HEK293 (cell line): ENCODE measurements at regions not wholly inside any gene's neighbourhood (a gene's known extent, or its start where the extent isn't known, plus 50 kb on each side); places are given as distances from the start of the nearest gene placed in this dataset.

ENCODE experiments used
- CTCF ChIA-PET: fragments of 350-600 bp; formaldehyde crosslinking; extraction: SDS; loops from one replicate; lab custom pipeline; 2021; ENCODE audit warnings: antibody characterized with exemption; lab: Yijun Ruan, JAX
- POLR2A ChIA-PET: fragments of 300-600 bp; formaldehyde crosslinking; extraction: SDS; loops from one replicate; lab custom pipeline; 2020; ENCODE audit warnings: antibody characterized with exemption, inconsistent platforms; lab: Yijun Ruan, JAX
- H3K27ac ChIP-seq: fragments of 200-500 bp; sonication (Bioruptor generic); 2 replicates; pipeline ENCODE4 v1.5.1; 2014; ENCODE audit warnings: low read depth, low read length, control low read depth, inconsistent platforms; ENCODE audit errors: extremely low read depth
- H3K36me3 ChIP-seq, 2 experiments: fragments of 200-500 bp in 1 of 2; sonication (Bioruptor generic) in 1 of 2; 1 replicate in 1 of 2; 2 replicates in 1 of 2; pipeline ENCODE4 v1.5.1; 2014 to 2017; ENCODE audit warnings: inconsistent platforms in 2 of 2, low read length in 2 of 2; ENCODE audit not compliant: control insufficient read depth in 2 of 2, insufficient read depth in 1 of 2
- H3K4me1 ChIP-seq: fragments of 200-500 bp; sonication (Bioruptor generic); 2 replicates; pipeline ENCODE4 v1.5.1; 2014; ENCODE audit warnings: mild to moderate bottlenecking, low read length, inconsistent platforms; ENCODE audit not compliant: control insufficient read depth, insufficient read depth
- H3K4me3 ChIP-seq: 2 replicates; pipeline ENCODE4 v1.5.1; 2011; ENCODE audit warnings: low read depth, mild to moderate bottlenecking, control low read depth, low read length, moderate library complexity
- H3K9me3 ChIP-seq: fragments of 200-500 bp; sonication (Bioruptor generic); 2 replicates; pipeline ENCODE4 v1.5.1; 2014; ENCODE audit warnings: low read depth, low read length, inconsistent platforms; ENCODE audit not compliant: control insufficient read depth, insufficient read depth
- EGR2 ChIP-seq: fragments of 450-650 bp; formaldehyde crosslinking; IDR thresholded peaks from 2 replicates; pipeline ENCODE4 v1.5.1; 2016; ENCODE audit warnings: low read depth, missing biosample characterization, missing genetic modification characterization
- HOXD13 ChIP-seq: sonication (generic); formaldehyde crosslinking; IDR thresholded peaks from 2 replicates; pipeline ENCODE4 v1.8.0; 2022; ENCODE audit warnings: missing genetic modification reagents, borderline replicate concordance
- KLF10 ChIP-seq: fragments of 450-650 bp; IDR thresholded peaks from 2 replicates; pipeline ENCODE4 v1.5.1; 2018; ENCODE audit warnings: missing biosample characterization, mild to moderate bottlenecking, missing genetic modification characterization
- KLF17 ChIP-seq: fragments of 450-650 bp; formaldehyde crosslinking; IDR thresholded peaks from 2 replicates; pipeline ENCODE4 v1.5.1; 2016; ENCODE audit warnings: missing biosample characterization, missing genetic modification characterization
- KLF9 ChIP-seq: fragments of 450-650 bp; formaldehyde crosslinking; IDR thresholded peaks from 2 replicates; pipeline ENCODE4 v1.5.1; 2016; ENCODE audit warnings: missing biosample characterization, missing genetic modification characterization, low read depth
- MZF1 ChIP-seq: fragments of 450-650 bp; formaldehyde crosslinking; IDR thresholded peaks from 2 replicates; pipeline ENCODE4 v1.5.1; 2017; ENCODE audit warnings: missing biosample characterization, missing genetic modification characterization, borderline replicate concordance
- RBAK ChIP-seq: fragments of 450-650 bp; formaldehyde crosslinking; IDR thresholded peaks from 2 replicates; pipeline ENCODE4 v1.5.1; 2016; ENCODE audit warnings: missing biosample characterization, missing genetic modification characterization
- SCRT1 ChIP-seq: fragments of 450-650 bp; formaldehyde crosslinking; IDR thresholded peaks from 2 replicates; pipeline ENCODE4 v1.5.1; 2016; ENCODE audit warnings: missing biosample characterization, missing genetic modification characterization, borderline replicate concordance
- SETDB1 ChIP-seq: IDR thresholded peaks from one replicate; pipeline ENCODE4 v1.6.1; 2017; ENCODE audit warnings: mild to moderate bottlenecking, low read length, moderate library complexity, mixed read lengths; ENCODE audit not compliant: insufficient read length
- SP2 ChIP-seq: fragments of 450-650 bp; formaldehyde crosslinking; IDR thresholded peaks from 2 replicates; pipeline ENCODE4 v1.5.1; 2016; ENCODE audit warnings: missing biosample characterization, missing genetic modification characterization
- WT1 ChIP-seq: fragments of 450-650 bp; formaldehyde crosslinking; IDR thresholded peaks from 2 replicates; pipeline ENCODE4 v1.5.1; 2016; ENCODE audit warnings: missing biosample characterization, missing genetic modification characterization
- YY1 ChIP-seq: fragments of 450-650 bp; formaldehyde crosslinking; IDR thresholded peaks from 2 replicates; pipeline ENCODE4 v1.5.1; 2018; ENCODE audit warnings: missing biosample characterization, missing genetic modification characterization
- ZBTB48 ChIP-seq: fragments of 450-650 bp; formaldehyde crosslinking; IDR thresholded peaks from 2 replicates; pipeline ENCODE4 v1.5.1; 2016; ENCODE audit warnings: missing biosample characterization, missing genetic modification characterization
- ZBTB6 ChIP-seq: fragments of 450-650 bp; formaldehyde crosslinking; IDR thresholded peaks from 2 replicates; pipeline ENCODE4 v1.5.1; 2017; ENCODE audit warnings: missing biosample characterization, missing genetic modification characterization
- ZNF121 ChIP-seq: fragments of 450-650 bp; formaldehyde crosslinking; IDR thresholded peaks from 2 replicates; pipeline ENCODE4 v1.5.1; 2016; ENCODE audit warnings: missing biosample characterization, missing genetic modification characterization
- ZNF132 ChIP-seq: fragments of 450-650 bp; formaldehyde crosslinking; IDR thresholded peaks from 2 replicates; pipeline ENCODE4 v1.5.1; 2017; ENCODE audit warnings: missing biosample characterization, missing genetic modification characterization, borderline replicate concordance
- ZNF174 ChIP-seq: fragments of 450-650 bp; formaldehyde crosslinking; IDR thresholded peaks from 2 replicates; pipeline ENCODE4 v1.5.0; 2017; ENCODE audit warnings: missing biosample characterization, mild to moderate bottlenecking, missing genetic modification characterization
- ZNF184 ChIP-seq: fragments of 450-650 bp; IDR thresholded peaks from 2 replicates; pipeline ENCODE4 v1.5.1; 2018; ENCODE audit warnings: missing biosample characterization, mild to moderate bottlenecking, missing genetic modification characterization
- ZNF202 ChIP-seq: fragments of 450-650 bp; formaldehyde crosslinking; IDR thresholded peaks from 2 replicates; pipeline ENCODE4 v1.5.1; 2016; ENCODE audit warnings: missing biosample characterization, missing genetic modification characterization, borderline replicate concordance
- ZNF324 ChIP-seq: fragments of 450-650 bp; formaldehyde crosslinking; IDR thresholded peaks from 2 replicates; pipeline ENCODE4 v1.5.1; 2016; ENCODE audit warnings: missing biosample characterization, missing genetic modification characterization
- ZNF350 ChIP-seq: fragments of 450-650 bp; formaldehyde crosslinking; IDR thresholded peaks from 2 replicates; pipeline ENCODE4 v1.5.0; 2017; ENCODE audit warnings: missing biosample characterization, mild to moderate bottlenecking, missing genetic modification characterization
- ZNF404 ChIP-seq: fragments of 450-650 bp; formaldehyde crosslinking; IDR thresholded peaks from 2 replicates; pipeline ENCODE4 v1.5.1; 2017; ENCODE audit warnings: missing biosample characterization, missing genetic modification characterization
- ZNF544 ChIP-seq: fragments of 450-650 bp; formaldehyde crosslinking; IDR thresholded peaks from 2 replicates; pipeline ENCODE4 v1.5.0; 2017; ENCODE audit warnings: missing biosample characterization, missing genetic modification characterization
- ZNF560 ChIP-seq: fragments of 450-650 bp; formaldehyde crosslinking; IDR thresholded peaks from 2 replicates; pipeline ENCODE4 v1.5.1; 2017; ENCODE audit warnings: missing biosample characterization, missing genetic modification characterization, borderline replicate concordance
- ZNF561 ChIP-seq: fragments of 450-650 bp; IDR thresholded peaks from 2 replicates; pipeline ENCODE4 v1.5.1; 2018; ENCODE audit warnings: missing biosample characterization, missing genetic modification characterization, borderline replicate concordance
- ZNF596 ChIP-seq: fragments of 450-650 bp; IDR thresholded peaks from 2 replicates; pipeline ENCODE4 v1.5.0; 2018; ENCODE audit warnings: missing biosample characterization, mild to moderate bottlenecking, missing genetic modification characterization, moderate library complexity
- ZNF610 ChIP-seq: fragments of 450-650 bp; formaldehyde crosslinking; IDR thresholded peaks from 2 replicates; pipeline ENCODE4 v1.5.1; 2016; ENCODE audit warnings: missing biosample characterization, missing genetic modification characterization, borderline replicate concordance
- ZNF624 ChIP-seq: fragments of 450-650 bp; formaldehyde crosslinking; IDR thresholded peaks from 2 replicates; pipeline ENCODE4 v1.5.1; 2017; ENCODE audit warnings: missing biosample characterization, missing genetic modification characterization
- ZNF692 ChIP-seq: fragments of 450-650 bp; formaldehyde crosslinking; IDR thresholded peaks from 2 replicates; pipeline ENCODE4 v1.5.1; 2016; ENCODE audit warnings: missing biosample characterization, missing genetic modification characterization
- ZNF747 ChIP-seq: fragments of 450-650 bp; formaldehyde crosslinking; IDR thresholded peaks from 2 replicates; pipeline ENCODE4 v1.5.1; 2016; ENCODE audit warnings: missing biosample characterization, missing genetic modification characterization
- ZNF776 ChIP-seq: fragments of 450-650 bp; formaldehyde crosslinking; IDR thresholded peaks from 2 replicates; pipeline ENCODE4 v1.5.0; 2017; ENCODE audit warnings: missing biosample characterization, missing genetic modification characterization, borderline replicate concordance
- TF ChIP-seq, protein P1 (sequence below): fragments of 450-650 bp; formaldehyde crosslinking; IDR thresholded peaks from 2 replicates; pipeline ENCODE4 v1.5.1; 2016; ENCODE audit warnings: missing biosample characterization, missing genetic modification characterization
- TF ChIP-seq, protein P2 (sequence below): fragments of 450-650 bp; formaldehyde crosslinking; IDR thresholded peaks from 2 replicates; pipeline ENCODE4 v1.5.1; 2017; ENCODE audit warnings: missing biosample characterization, missing genetic modification characterization

DNA sequence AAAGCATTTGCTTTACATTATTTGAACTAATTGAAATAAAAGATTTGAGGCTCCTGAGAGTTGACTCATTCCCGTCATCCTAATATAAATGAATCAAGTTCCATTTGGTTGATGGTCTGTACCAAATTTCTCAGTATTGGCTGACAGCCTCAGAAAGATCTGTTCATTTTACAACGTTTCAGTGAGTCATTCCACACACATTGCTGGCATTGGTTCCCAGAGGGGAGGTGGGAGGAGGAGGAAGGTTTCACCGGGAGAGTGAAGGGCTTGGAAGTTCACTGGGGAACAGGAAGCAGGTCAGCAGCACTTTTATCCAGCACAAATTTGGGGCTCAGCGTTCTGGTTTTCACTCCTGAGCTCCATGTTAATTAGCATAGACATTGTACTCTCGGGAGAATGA is 176.7 kb upstream of the CADPS start:
- POLR2A ChIA-PET = no interaction called here
- H3K4me1 ChIP-seq = no peaks in the 10 kb centered on the region
- no peaks in the 10 kb centered on the region for H3K36me3 ChIP-seq
- H3K4me3 ChIP-seq = no peak overlapping the region
- no peak overlapping the region for H3K27ac ChIP-seq
- no peaks in the 10 kb centered on the region for H3K9me3 ChIP-seq
- TF ChIP-seq ZNF132 (tag by site-specific recombination) (no peak), ZNF350 (no peak), SCRT1 (tag by site-specific recombination) (no peak), ZBTB6 (tag by site-specific recombination) (no peak), ZNF544 (tag by site-specific recombination) (no peak), SETDB1 (no peak), HOXD13 (CRISPR knock-in tag) (no peak), KLF9 (tag by site-specific recombination) (no peak), ZBTB48 (tag by site-specific recombination) (no peak), KLF10 (tag by site-specific recombination) (no peak), ZNF121 (tag by site-specific recombination) (no peak), ZNF596 (no peak), ZNF776 (tag by site-specific recombination) (no peak), RBAK (tag by site-specific recombination) (no peak), ZNF324 (tag by site-specific recombination) (no peak), MZF1 (tag by site-specific recombination) (no peak)
- TF ChIP-seq, protein P1, sequence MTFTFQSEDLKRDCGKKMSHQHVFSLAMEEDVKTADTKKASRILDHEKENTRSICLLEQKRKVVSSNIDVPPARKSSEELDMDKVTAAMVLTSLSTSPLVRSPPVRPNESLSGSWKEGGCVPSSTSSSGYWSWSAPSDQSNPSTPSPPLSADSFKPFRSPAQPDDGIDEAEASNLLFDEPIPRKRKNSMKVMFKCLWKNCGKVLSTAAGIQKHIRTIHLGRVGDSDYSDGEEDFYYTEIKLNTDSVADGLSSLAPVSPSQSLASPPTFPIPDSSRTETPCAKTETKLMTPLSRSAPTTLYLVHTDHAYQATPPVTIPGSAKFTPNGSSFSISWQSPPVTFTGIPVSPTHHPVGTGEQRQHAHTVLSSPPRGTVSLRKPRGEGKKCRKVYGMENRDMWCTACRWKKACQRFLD (tag by site-specific recombination) = no peak
- TF ChIP-seq, protein P2, sequence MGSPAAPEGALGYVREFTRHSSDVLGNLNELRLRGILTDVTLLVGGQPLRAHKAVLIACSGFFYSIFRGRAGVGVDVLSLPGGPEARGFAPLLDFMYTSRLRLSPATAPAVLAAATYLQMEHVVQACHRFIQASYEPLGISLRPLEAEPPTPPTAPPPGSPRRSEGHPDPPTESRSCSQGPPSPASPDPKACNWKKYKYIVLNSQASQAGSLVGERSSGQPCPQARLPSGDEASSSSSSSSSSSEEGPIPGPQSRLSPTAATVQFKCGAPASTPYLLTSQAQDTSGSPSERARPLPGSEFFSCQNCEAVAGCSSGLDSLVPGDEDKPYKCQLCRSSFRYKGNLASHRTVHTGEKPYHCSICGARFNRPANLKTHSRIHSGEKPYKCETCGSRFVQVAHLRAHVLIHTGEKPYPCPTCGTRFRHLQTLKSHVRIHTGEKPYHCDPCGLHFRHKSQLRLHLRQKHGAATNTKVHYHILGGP (tag by site-specific recombination) = no peak
- TF ChIP-seq, all 188 proteins: peak for 0
- CTCF ChIA-PET = no interaction called here

DNA sequence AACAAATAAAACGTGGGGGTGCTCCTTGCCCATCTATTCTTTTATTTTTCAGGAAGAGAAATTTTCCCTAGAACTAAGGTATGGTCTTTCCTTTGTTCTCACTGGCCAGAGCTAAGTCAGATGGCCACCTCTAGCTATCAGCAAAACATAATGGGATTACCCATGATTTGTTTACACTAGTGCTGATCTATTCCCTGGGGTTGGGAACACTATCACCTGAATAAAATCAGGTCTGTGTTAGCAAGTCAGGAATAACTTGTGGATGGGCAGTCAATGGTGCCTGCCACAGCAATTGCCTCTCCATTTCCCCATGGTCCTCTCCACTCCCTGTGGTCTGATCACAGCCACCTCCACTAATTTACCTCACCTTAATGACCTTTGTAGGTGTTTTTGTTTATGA is 181.7 kb upstream of the CADPS start:
- no peak overlapping the region for H3K4me3 ChIP-seq
- CTCF ChIA-PET = no interaction called here
- no peak for TF ChIP-seq EGR2
- no peak for TF ChIP-seq ZNF184 (tag by site-specific recombination)
- no peak for TF ChIP-seq WT1
- TF ChIP-seq ZNF202 (tag by site-specific recombination) = no peak
- no peak for TF ChIP-seq ZNF692 (tag by site-specific recombination)
- no peak for TF ChIP-seq ZNF174
- TF ChIP-seq ZNF404 (tag by site-specific recombination) = no peak
- no peak for TF ChIP-seq ZNF561 (tag by site-specific recombination)
- no peak for TF ChIP-seq SP2
- TF ChIP-seq ZNF560 (tag by site-specific recombination) = no peak
- TF ChIP-seq KLF17 (tag by site-specific recombination) = no peak
- no peak for TF ChIP-seq ZNF610
- TF ChIP-seq YY1 (tag by site-specific recombination) = no peak
- TF ChIP-seq ZNF624 (tag by site-specific recombination) = no peak
- TF ChIP-seq ZNF747 (tag by site-specific recombination) = no peak
- TF ChIP-seq, all 188 proteins: peak for 0
- Histone ChIP-seq H3K36me3 (no peaks in the 10 kb centered on the region), H3K27ac (no peak overlapping the region), H3K9me3 (no peaks in the 10 kb centered on the region), H3K4me1 (no peaks in the 10 kb centered on the region)
- POLR2A ChIA-PET = no interaction called here
